Transverse colon (tissue), 4 donors: ENCODE measurements at regions not wholly inside any gene's neighbourhood (a gene's known extent, or its start where the extent isn't known, plus 50 kb on each side); places are given as distances from the start of the nearest gene placed in this dataset.

Source experiments
- DNase-seq: peaks from one replicate; pipeline ENCODE4 v3.0.0-alpha.2; 2019
- H3K27ac ChIP-seq, 4 donors: fragments of 200-600 bp; sonication (generic); 2 replicates each; pipeline ENCODE4 v1.5.1; 2016 to 2018; ENCODE audit warnings: inconsistent platforms in 4 of 4
- H3K27me3 ChIP-seq: fragments of 200-600 bp; sonication (generic); 2 replicates; pipeline ENCODE4 v1.5.1; 2017; ENCODE audit warnings: inconsistent platforms
- H3K36me3 ChIP-seq, 4 donors: fragments of 200-600 bp; sonication (generic); 2 replicates each; pipeline ENCODE4 v1.5.1; 2017 to 2019; ENCODE audit warnings: inconsistent platforms in 4 of 4
- H3K4me1 ChIP-seq, 4 donors: fragments of 200-600 bp; sonication (generic); 2 replicates each; pipeline ENCODE4 v1.5.1; 2017 to 2020; ENCODE audit warnings: inconsistent platforms in 4 of 4
- H3K4me3 ChIP-seq, 4 donors: fragments of 200-600 bp; sonication (generic); 1 replicate in 1 of 4; 2 replicates in 3 of 4; pipeline versions ENCODE4 v1.5.1 to v1.6.1; 2017 to 2019; ENCODE audit warnings: inconsistent platforms in 4 of 4
- H3K9me3 ChIP-seq, 2 donors: fragments of 200-600 bp; sonication (generic); 2 replicates each; pipeline ENCODE4 v1.5.1; 2017 to 2019; ENCODE audit warnings: inconsistent platforms in 2 of 2
- CTCF ChIP-seq, 5 experiments: fragments of 200-600 bp in 3 of 5; fragments of 450-650 bp in 2 of 5; sonication (generic) in 3 of 5; IDR thresholded peaks; 1 replicate in 2 of 5; 2 replicates in 3 of 5; pipeline ENCODE4 v1.5.1; 2016 to 2017; ENCODE audit warnings: antibody characterized with exemption in 5 of 5, inconsistent platforms in 3 of 5, mild to moderate bottlenecking in 2 of 5, moderate library complexity in 1 of 5
- EP300 ChIP-seq: sonication (generic); formaldehyde crosslinking; IDR thresholded peaks from one replicate; pipeline ENCODE4 v1.6.1; 2017; ENCODE audit warnings: antibody characterized with exemption, low read depth
- POLR2A ChIP-seq: fragments of 450-650 bp; IDR thresholded peaks from one replicate; pipeline ENCODE4 v1.6.1; 2016; ENCODE audit warnings: antibody characterized with exemption, mild to moderate bottlenecking, moderate library complexity
- POLR2AphosphoS5 ChIP-seq, 3 donors: sonication (generic); formaldehyde crosslinking; IDR thresholded peaks; one replicate each; pipeline ENCODE4 v1.6.1; 2016; ENCODE audit warnings: antibody characterized with exemption in 3 of 3
- WGBS, 2 donors: methylation state at CpG; one replicate each; pipeline ENCODE4 v1.1.5; 2018; ENCODE audit warnings: low coverage in 1 of 2; 5-methylcytosine and 5-hydroxymethylcytosine counted together
- in situ Hi-C, 4 donors: fragments of 200-750 bp; cut with MboI; loops; one replicate each; pipeline versions ENCODE4 v1.15.0 to v1.15.1; 2017; ENCODE audit warnings: low sequenced_read_pairs in 3 of 4, low pct_ligation_motif_present in 1 of 4, low pct_unique_long_range_greater_than_20kb in 1 of 4
- intact Hi-C: fragments of 100-400 bp; cut with DNase I; formaldehyde crosslinking; loops from one replicate; pipeline ENCODE4 v1.15.1; 2023; ENCODE audit warnings: low total_unique reads

- intact Hi-C loops (no loop called here), in situ Hi-C loops (no loop called here)
- Histone ChIP-seq H3K27me3 (no peaks in the 10 kb centered on the region), H3K36me3 (no peaks in the 10 kb centered on the region), H3K4me1 (no peaks in the 10 kb centered on the region), H3K4me3 (no peak overlapping the region), H3K27ac (no peak overlapping the region), H3K9me3 (no peaks in the 10 kb centered on the region)
- DNase-seq, result no peak
- TF ChIP-seq CTCF (IDR thresholded peaks at IDR 0.05) (no peak), EP300 (no peak), POLR2A (no peak), POLR2AphosphoS5 (IDR thresholded peaks at IDR 0.05) (no peak)
- 95 to 100% methylated on average over 1 of the region's 1 CpG for WGBS, 2 donors
These were observed 620.3 kb upstream of the POU3F3 start for GRCh38 chr2:104233591-104233990.

- intact Hi-C loops, result no loop called here
These were observed 617.4 kb upstream of the POU3F3 start for GRCh38 chr2:104236491-104236890.

GRCh38 chr2:104240984-104241383 is 612.9 kb upstream of the POU3F3 start:
- in situ Hi-C loops (no loop called here), intact Hi-C loops (no loop called here)
- Histone ChIP-seq H3K4me1 (no peaks in the 10 kb centered on the region), H3K4me3 (no peak overlapping the region), H3K9me3 (peaks cover 3 to 10% of the 10 kb centered on the region in 2 donors), H3K36me3 (no peaks in the 10 kb centered on the region), H3K27me3 (no peaks in the 10 kb centered on the region), H3K27ac (no peak overlapping the region)
- TF ChIP-seq CTCF (IDR thresholded peaks at IDR 0.05) (no peak), POLR2AphosphoS5 (IDR thresholded peaks at IDR 0.05) (no peak), POLR2A (no peak), EP300 (no peak)
- no peak for DNase-seq

More at GRCh38 chr2:104236491-104236890, 617.4 kb upstream of the POU3F3 start:
- no peak for TF ChIP-seq POLR2A
- no peak for TF ChIP-seq EP300
- no peak for TF ChIP-seq POLR2AphosphoS5 (IDR thresholded peaks at IDR 0.05)
- TF ChIP-seq CTCF (IDR thresholded peaks at IDR 0.05), result no peak
- no peaks in the 10 kb centered on the region for H3K36me3 ChIP-seq
- H3K27me3 ChIP-seq, result no peaks in the 10 kb centered on the region
- H3K4me3 ChIP-seq, result no peak overlapping the region
- H3K9me3 ChIP-seq, result peaks cover 0 to 8% of the 10 kb centered on the region in 2 donors
- 52 to 59% methylated on average over 5 of the region's 5 CpGs for WGBS, 2 donors
- in situ Hi-C loops, result no loop called here
- no peak for DNase-seq
- H3K27ac ChIP-seq, result no peak overlapping the region
- no peaks in the 10 kb centered on the region for H3K4me1 ChIP-seq

GRCh38 chr2:104249629-104250028 is 604.3 kb upstream of the POU3F3 start:
- H3K9me3 ChIP-seq, result no peaks in the 10 kb centered on the region
- no peak overlapping the region for H3K27ac ChIP-seq
- no peak for DNase-seq
- in situ Hi-C loops, result no loop called here
- TF ChIP-seq POLR2A (no peak), POLR2AphosphoS5 (IDR thresholded peaks at IDR 0.05) (no peak), CTCF (IDR thresholded peaks at IDR 0.05) (no peak), EP300 (no peak)
- intact Hi-C loops, result no loop called here
- no peaks in the 10 kb centered on the region for H3K36me3 ChIP-seq
- H3K4me3 ChIP-seq, result no peak overlapping the region
- WGBS, 2 donors, result 59 to 74% methylated on average over 4 of the region's 4 CpGs
- H3K4me1 ChIP-seq, result no peaks in the 10 kb centered on the region
- H3K27me3 ChIP-seq, result no peaks in the 10 kb centered on the region
